ENCODE measurements at regions not wholly inside any gene's neighbourhood (a gene's known extent, or its start where the extent isn't known, plus 50 kb on each side); places are given as distances from the start of the nearest gene placed in this dataset.
"Not testable (repeated sequence)": the region's sequence is repeated elsewhere in the genome, so short reads cannot be mapped to it uniquely, and the experiment has no call there.

DNA sequence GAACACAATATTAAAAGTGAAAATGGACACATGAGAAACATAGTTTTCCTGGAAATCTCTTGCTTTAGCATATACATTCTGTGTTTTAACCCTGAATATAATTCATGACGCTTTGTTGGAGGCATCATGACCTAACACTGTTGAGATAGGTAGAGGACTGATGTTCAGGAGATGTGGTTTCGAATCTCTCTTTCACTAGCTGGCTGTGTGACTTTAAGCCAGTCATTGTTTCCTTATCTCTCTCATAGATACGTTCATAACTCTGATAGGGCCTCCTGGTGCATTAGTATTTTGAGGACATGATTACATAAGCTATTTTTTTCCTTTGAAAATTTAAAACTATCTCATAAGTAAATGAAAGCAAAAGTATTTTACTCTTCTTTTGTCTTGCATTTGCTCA is 179.0 kb upstream of the DTNA start:
- Histone ChIP-seq H3K27me3 (no peaks in the 10 kb centered on the region), H3K4me3 (no peak overlapping the region), H3K36me3 (no peaks in the 10 kb centered on the region), H3K9me3 (no peaks in the 10 kb centered on the region)
- no peak for DNase-seq

GRCh38 chr18:34534642-34535041 is 175.5 kb upstream of the DTNA start:
- DNase-seq, H3K9me3 ChIP-seq, H3K27me3 ChIP-seq, H3K4me3 ChIP-seq, H3K36me3 ChIP-seq: not testable (repeated sequence)

- H3K27me3 ChIP-seq: no peaks in the 10 kb centered on the region
- no peak for DNase-seq
- no peaks in the 10 kb centered on the region for H3K9me3 ChIP-seq
These were observed 169.2 kb upstream of the DTNA start for GRCh38 chr18:34540897-34541296.

GRCh38 chr18:34542625-34543024 is 167.5 kb upstream of the DTNA start:
- Histone ChIP-seq H3K27me3 (no peaks in the 10 kb centered on the region), H3K36me3 (no peaks in the 10 kb centered on the region)

More at GRCh38 chr18:34540897-34541296, 169.2 kb upstream of the DTNA start:
- Histone ChIP-seq H3K36me3 (no peaks in the 10 kb centered on the region), H3K4me3 (no peak overlapping the region)

GRCh38 chr18:34543356-34543755 is 166.7 kb upstream of the DTNA start:
- DNase-seq: no peak
- Histone ChIP-seq H3K9me3 (no peaks in the 10 kb centered on the region), H3K36me3 (no peaks in the 10 kb centered on the region), H3K4me3 (no peak overlapping the region), H3K27me3 (no peaks in the 10 kb centered on the region)

More at GRCh38 chr18:34542625-34543024, 167.5 kb upstream of the DTNA start:
- H3K4me3 ChIP-seq: no peak overlapping the region
- no peaks in the 10 kb centered on the region for H3K9me3 ChIP-seq
- no peak for DNase-seq

- no peaks in the 10 kb centered on the region for H3K27me3 ChIP-seq
- DNase-seq: no peak
- H3K36me3 ChIP-seq: no peaks in the 10 kb centered on the region
- H3K4me3 ChIP-seq: no peak overlapping the region
- no peaks in the 10 kb centered on the region for H3K9me3 ChIP-seq
These were observed 166.2 kb upstream of the DTNA start for GRCh38 chr18:34543945-34544344.

GRCh38 chr18:34544930-34545329 is 165.2 kb upstream of the DTNA start:
- Histone ChIP-seq H3K4me3 (no peak overlapping the region), H3K27me3 (no peaks in the 10 kb centered on the region), H3K36me3 (no peaks in the 10 kb centered on the region), H3K9me3 (no peaks in the 10 kb centered on the region)
- no peak for DNase-seq

- Histone ChIP-seq H3K9me3 (no peaks in the 10 kb centered on the region), H3K36me3 (no peaks in the 10 kb centered on the region)
- no peak for DNase-seq
These were observed 161.8 kb upstream of the DTNA start for GRCh38 chr18:34548120-34548972.

DNA sequence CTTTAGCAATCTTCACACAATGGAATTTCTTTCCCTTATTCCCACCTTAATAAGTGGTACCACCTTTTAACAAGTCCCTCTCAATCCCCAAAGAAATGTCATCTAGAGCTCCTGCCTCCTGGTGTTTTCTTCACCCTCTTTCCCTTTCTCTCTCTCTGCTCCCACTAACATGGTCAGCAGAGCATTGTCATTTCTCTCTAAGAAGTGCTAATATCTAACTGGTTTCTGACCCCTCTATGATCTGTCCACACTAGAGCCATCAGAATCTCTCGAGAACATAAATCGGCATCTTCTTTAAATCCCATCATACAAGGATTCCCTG is 161.2 kb upstream of the DTNA start:
- no peaks in the 10 kb centered on the region for H3K27me3 ChIP-seq
- no peak overlapping the region for H3K4me3 ChIP-seq
- DNase-seq: no peak
- no peaks in the 10 kb centered on the region for H3K9me3 ChIP-seq
- H3K36me3 ChIP-seq: no peaks in the 10 kb centered on the region

More at GRCh38 chr18:34548120-34548972, 161.8 kb upstream of the DTNA start:
- H3K4me3 ChIP-seq: no peak overlapping the region
- H3K27me3 ChIP-seq: no peaks in the 10 kb centered on the region

DNA sequence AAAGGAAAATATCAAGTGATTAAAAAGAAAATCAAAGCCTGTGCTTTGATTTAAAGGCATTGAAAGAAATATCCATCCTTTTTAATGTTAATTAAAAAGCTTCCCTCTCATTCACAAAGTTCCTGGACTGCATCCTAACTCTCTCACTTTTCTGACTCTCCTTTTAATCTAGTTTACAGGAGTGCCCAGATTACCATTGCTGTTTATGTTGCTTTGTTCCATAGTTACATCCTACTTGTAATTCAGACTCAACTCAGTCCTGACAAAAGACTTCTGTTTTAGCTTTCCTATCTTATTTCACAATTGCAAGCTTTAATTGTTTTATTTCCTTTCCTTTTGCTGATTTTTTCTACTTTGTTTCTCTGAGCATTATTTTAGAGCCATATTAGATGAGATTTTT is 160.7 kb upstream of the DTNA start:
- no peaks in the 10 kb centered on the region for H3K36me3 ChIP-seq
- H3K4me3 ChIP-seq: no peak overlapping the region
- H3K9me3 ChIP-seq: no peaks in the 10 kb centered on the region
- DNase-seq: no peak
- H3K27me3 ChIP-seq: no peaks in the 10 kb centered on the region

DNA sequence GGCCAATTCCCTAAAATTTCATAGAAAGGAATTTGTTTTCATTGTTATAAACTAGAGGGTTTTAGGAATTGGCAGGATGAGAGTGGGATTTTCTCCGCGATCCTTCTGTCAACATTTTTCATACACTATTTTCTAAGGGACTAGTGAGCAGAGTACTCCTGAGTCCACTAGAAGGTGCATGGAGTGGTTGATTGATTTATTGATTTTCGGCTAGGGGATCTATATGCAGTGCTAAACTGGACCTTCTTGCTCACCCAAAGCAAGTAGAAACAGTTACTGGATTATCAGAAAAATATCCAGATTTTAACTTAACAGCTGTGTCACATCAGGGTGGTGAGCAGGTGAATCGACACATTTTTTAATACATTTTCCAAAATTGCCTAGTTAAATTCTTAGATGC is 159.9 kb upstream of the DTNA start:
- H3K27me3 ChIP-seq: no peaks in the 10 kb centered on the region
- H3K4me3 ChIP-seq: no peak overlapping the region
- H3K9me3 ChIP-seq: no peaks in the 10 kb centered on the region
- DNase-seq: no peak
- H3K36me3 ChIP-seq: no peaks in the 10 kb centered on the region

- no peak for DNase-seq
- Histone ChIP-seq H3K9me3 (no peaks in the 10 kb centered on the region), H3K36me3 (no peaks in the 10 kb centered on the region), H3K27me3 (no peaks in the 10 kb centered on the region), H3K4me3 (no peak overlapping the region)
These were observed 159.2 kb upstream of the DTNA start for GRCh38 chr18:34550902-34551301.

GRCh38 chr18:34551824-34552223 is 158.3 kb upstream of the DTNA start:
- no peaks in the 10 kb centered on the region for H3K36me3 ChIP-seq
- no peak overlapping the region for H3K4me3 ChIP-seq
- no peaks in the 10 kb centered on the region for H3K9me3 ChIP-seq
- DNase-seq: no peak
- no peaks in the 10 kb centered on the region for H3K27me3 ChIP-seq

GRCh38 chr18:34562252-34562870 is 147.7 kb upstream of the DTNA start:
- H3K9me3 ChIP-seq: no peaks in the 10 kb centered on the region
- no peak for DNase-seq
- no peaks in the 10 kb centered on the region for H3K36me3 ChIP-seq
- no peak overlapping the region for H3K4me3 ChIP-seq
- no peaks in the 10 kb centered on the region for H3K27me3 ChIP-seq

GRCh38 chr18:34567857-34568256 is 142.2 kb upstream of the DTNA start:
- no peaks in the 10 kb centered on the region for H3K9me3 ChIP-seq

DNA sequence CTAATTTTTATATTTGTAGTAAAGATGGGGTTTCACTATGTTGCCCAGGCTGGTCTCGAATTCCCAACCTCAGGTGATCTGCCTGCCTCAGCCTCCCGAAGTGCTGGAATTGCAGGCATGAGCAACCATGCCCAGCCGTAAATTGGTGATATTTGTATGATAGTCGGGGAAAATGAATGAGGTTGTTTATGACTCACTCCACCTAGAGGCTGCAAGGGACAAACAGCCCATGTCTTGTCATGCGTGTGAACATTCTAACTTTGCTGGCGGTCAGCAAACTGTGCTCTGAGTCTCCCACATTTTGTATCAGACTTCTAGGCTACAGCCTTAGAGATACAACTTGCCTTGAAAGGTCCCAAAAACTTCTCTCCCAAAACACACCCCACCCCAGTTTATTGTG is 133.5 kb upstream of the DTNA start:
- Histone ChIP-seq H3K9me3 (no peaks in the 10 kb centered on the region), H3K4me3 (no peak overlapping the region), H3K27me3 (no peaks in the 10 kb centered on the region), H3K36me3 (no peaks in the 10 kb centered on the region)
- DNase-seq: no peak

More at GRCh38 chr18:34567857-34568256, 142.2 kb upstream of the DTNA start:
- H3K36me3 ChIP-seq: no peaks in the 10 kb centered on the region
- H3K4me3 ChIP-seq: no peak overlapping the region
- no peak for DNase-seq
- H3K27me3 ChIP-seq: no peaks in the 10 kb centered on the region

GRCh38 chr18:34583895-34584294 is 126.2 kb upstream of the DTNA start:
- Histone ChIP-seq H3K27me3 (no peaks in the 10 kb centered on the region), H3K9me3 (no peaks in the 10 kb centered on the region), H3K4me3 (no peak overlapping the region), H3K36me3 (no peaks in the 10 kb centered on the region)
- DNase-seq: no peak

GRCh38 chr18:34590503-34590902 is 119.6 kb upstream of the DTNA start:
- no peak for DNase-seq
- H3K4me3 ChIP-seq: no peak overlapping the region
- H3K36me3 ChIP-seq: no peaks in the 10 kb centered on the region
- no peaks in the 10 kb centered on the region for H3K27me3 ChIP-seq
- no peaks in the 10 kb centered on the region for H3K9me3 ChIP-seq
